Lower leg skin (tissue), 3 donors: ENCODE measurements at regions not wholly inside any gene's neighbourhood (a gene's known extent, or its start where the extent isn't known, plus 50 kb on each side); places are given as distances from the start of the nearest gene placed in this dataset.

ENCODE experiments used
- CTCF ChIP-seq, 3 donors: fragments of 450-650 bp; IDR thresholded peaks; one replicate each; pipeline ENCODE4 v1.5.1; 2016; ENCODE audit warnings: antibody characterized with exemption in 3 of 3, mild to moderate bottlenecking in 3 of 3, moderate library complexity in 2 of 3
- POLR2A ChIP-seq, 2 donors: fragments of 450-650 bp; IDR thresholded peaks; one replicate each; pipeline ENCODE4 v1.6.1; 2016 to 2017; ENCODE audit warnings: antibody characterized with exemption in 2 of 2, mild to moderate bottlenecking in 1 of 2, moderate library complexity in 1 of 2

- TF ChIP-seq CTCF (IDR thresholded peaks at IDR 0.05): no peak
- TF ChIP-seq POLR2A (IDR thresholded peaks at IDR 0.05): no peak
Observed at GRCh38 chr10:63883861-63884260, 362.7 kb downstream of the REEP3 start.
